SU-DHL-6 (cell line): ENCODE measurements at regions not wholly inside any gene's neighbourhood (a gene's known extent, or its start where the extent isn't known, plus 50 kb on each side); places are given as distances from the start of the nearest gene placed in this dataset.

Experiments used
- EZH2phosphoT487 ChIP-seq: fragments of 200-600 bp; sonication (generic), shearing (Covaris generic); conservative IDR thresholded peaks from 2 replicates; pipeline ENCODE4 v1.6.1; 2018; ENCODE audit warnings: mild to moderate bottlenecking, antibody characterized with exemption, low read length, moderate library complexity, mixed read lengths
- TF ChIP-seq, protein P1 (sequence below): fragments of 200-600 bp; sonication (generic); IDR thresholded peaks from one replicate; pipeline ENCODE4 v1.5.1; 2017; ENCODE audit warnings: antibody characterized with exemption, mild to moderate bottlenecking, low read length, moderate library complexity; ENCODE audit not compliant: insufficient read depth, poor library complexity, severe bottlenecking

DNA sequence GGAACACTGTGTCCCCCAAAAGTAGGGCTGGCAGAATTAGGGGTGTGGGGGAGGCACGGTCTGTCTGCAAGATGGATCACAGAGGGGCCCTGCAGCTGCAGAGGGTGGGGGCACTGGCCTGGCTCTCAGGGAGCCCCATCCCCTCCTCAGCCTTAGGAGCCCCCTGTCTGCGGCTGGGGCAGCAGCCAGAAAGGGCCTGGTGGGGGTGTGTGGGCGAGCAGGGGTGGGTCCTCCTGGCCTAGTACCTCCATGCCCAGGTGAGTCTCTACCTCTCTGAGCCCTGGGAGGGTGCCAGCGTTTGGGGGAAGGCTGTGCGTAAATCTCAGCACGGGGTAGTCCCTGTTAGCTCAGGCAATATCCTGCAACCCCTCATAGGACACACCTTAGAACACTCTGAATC, 280.5 kb upstream of the PPP2R2D start:
- TF ChIP-seq, protein P1, sequence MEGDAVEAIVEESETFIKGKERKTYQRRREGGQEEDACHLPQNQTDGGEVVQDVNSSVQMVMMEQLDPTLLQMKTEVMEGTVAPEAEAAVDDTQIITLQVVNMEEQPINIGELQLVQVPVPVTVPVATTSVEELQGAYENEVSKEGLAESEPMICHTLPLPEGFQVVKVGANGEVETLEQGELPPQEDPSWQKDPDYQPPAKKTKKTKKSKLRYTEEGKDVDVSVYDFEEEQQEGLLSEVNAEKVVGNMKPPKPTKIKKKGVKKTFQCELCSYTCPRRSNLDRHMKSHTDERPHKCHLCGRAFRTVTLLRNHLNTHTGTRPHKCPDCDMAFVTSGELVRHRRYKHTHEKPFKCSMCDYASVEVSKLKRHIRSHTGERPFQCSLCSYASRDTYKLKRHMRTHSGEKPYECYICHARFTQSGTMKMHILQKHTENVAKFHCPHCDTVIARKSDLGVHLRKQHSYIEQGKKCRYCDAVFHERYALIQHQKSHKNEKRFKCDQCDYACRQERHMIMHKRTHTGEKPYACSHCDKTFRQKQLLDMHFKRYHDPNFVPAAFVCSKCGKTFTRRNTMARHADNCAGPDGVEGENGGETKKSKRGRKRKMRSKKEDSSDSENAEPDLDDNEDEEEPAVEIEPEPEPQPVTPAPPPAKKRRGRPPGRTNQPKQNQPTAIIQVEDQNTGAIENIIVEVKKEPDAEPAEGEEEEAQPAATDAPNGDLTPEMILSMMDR = no peak
- TF ChIP-seq EZH2phosphoT487 = no peak
